ENCODE measurements at regions not wholly inside any gene's neighbourhood (a gene's known extent, or its start where the extent isn't known, plus 50 kb on each side); places are given as distances from the start of the nearest gene placed in this dataset.

GRCh38 chr1:55385402-55386018 lies 170.3 kb upstream of the USP24 start:
- no peak overlapping the region for H3K4me2 ChIP-seq (ENCODE audit: insufficient read depth, insufficient read length, low read length)
- no peak overlapping the region for H3K23ac ChIP-seq (ENCODE audit: insufficient read length, low read depth, low read length)
- H3K23me2 ChIP-seq (ENCODE audit: insufficient read length, low read depth, low read length, poor library complexity, severe bottlenecking): no peaks in the 10 kb centered on the region
- no peaks in the 10 kb centered on the region for H4K20me1 ChIP-seq (ENCODE audit: control insufficient read depth, insufficient read depth, insufficient read length)
- H3K18ac ChIP-seq (ENCODE audit: insufficient read length, low read depth, low read length): no peak overlapping the region
- H3T11ph ChIP-seq (ENCODE audit: low read length): no peak overlapping the region
- H3K9ac ChIP-seq (ENCODE audit: extremely low read depth, insufficient read length, low read length): no peak overlapping the region
- no peak overlapping the region for H4K8ac ChIP-seq (replicated peaks; ENCODE audit: insufficient read length, low read depth, low read length)
- no peak overlapping the region for H2BK20ac ChIP-seq (ENCODE audit: low read depth, low read length, poor library complexity, severe bottlenecking)
- peaks cover 9 to 15% of the 10 kb centered on the region in 2 experiments; a peak in 4 of 5 replicates for H3K9me3 Mint-ChIP-seq
- WGBS (ENCODE audit: extremely low coverage, insufficient read length, low lambda C conversion rate): no CpG with 5 or more reads among the region's 1 CpG
- no peak for DNase-seq
- no peak overlapping the region for H3K56ac ChIP-seq (ENCODE audit: insufficient read length, low read depth, low read length)
- no peaks in the 10 kb centered on the region for H3K9me3 ChIP-seq (ENCODE audit: control insufficient read depth, low read depth, low read length)
- no peak overlapping the region for H2BK120ac ChIP-seq (ENCODE audit: low read depth, low read length, poor library complexity, severe bottlenecking)
- no peak overlapping the region for H3K4me3 Mint-ChIP-seq
- H2BK15ac ChIP-seq (ENCODE audit: low read depth, low read length): no peak overlapping the region
- H3K79me2 ChIP-seq (ENCODE audit: insufficient read depth, low read length): no peaks in the 10 kb centered on the region
- H3K4ac ChIP-seq (ENCODE audit: low read depth, low read length): no peak overlapping the region
- no peak overlapping the region for H4K5ac ChIP-seq (ENCODE audit: insufficient read length, low read depth, low read length)
- H3K27me3 Mint-ChIP-seq (ENCODE audit: low read depth): no peaks in the 10 kb centered on the region; the same call in none of the 2 replicates
- H3K79me1 ChIP-seq (ENCODE audit: insufficient read depth, low read depth, low read length, poor library complexity, severe bottlenecking): no peaks in the 10 kb centered on the region
- no peak overlapping the region for H3K27ac Mint-ChIP-seq
- H3K36me3 Mint-ChIP-seq (ENCODE audit: insufficient read depth in 1 of 3, low read depth in 3 of 3): no peaks in the 10 kb centered on the region; a peak in 3 of 7 replicates
- H2BK5ac ChIP-seq (ENCODE audit: insufficient read length, low read length): no peak overlapping the region
- TF ChIP-seq, protein P1, sequence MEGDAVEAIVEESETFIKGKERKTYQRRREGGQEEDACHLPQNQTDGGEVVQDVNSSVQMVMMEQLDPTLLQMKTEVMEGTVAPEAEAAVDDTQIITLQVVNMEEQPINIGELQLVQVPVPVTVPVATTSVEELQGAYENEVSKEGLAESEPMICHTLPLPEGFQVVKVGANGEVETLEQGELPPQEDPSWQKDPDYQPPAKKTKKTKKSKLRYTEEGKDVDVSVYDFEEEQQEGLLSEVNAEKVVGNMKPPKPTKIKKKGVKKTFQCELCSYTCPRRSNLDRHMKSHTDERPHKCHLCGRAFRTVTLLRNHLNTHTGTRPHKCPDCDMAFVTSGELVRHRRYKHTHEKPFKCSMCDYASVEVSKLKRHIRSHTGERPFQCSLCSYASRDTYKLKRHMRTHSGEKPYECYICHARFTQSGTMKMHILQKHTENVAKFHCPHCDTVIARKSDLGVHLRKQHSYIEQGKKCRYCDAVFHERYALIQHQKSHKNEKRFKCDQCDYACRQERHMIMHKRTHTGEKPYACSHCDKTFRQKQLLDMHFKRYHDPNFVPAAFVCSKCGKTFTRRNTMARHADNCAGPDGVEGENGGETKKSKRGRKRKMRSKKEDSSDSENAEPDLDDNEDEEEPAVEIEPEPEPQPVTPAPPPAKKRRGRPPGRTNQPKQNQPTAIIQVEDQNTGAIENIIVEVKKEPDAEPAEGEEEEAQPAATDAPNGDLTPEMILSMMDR (conservative IDR thresholded peaks at IDR 0.05): no peak
- H4K91ac ChIP-seq (ENCODE audit: insufficient read length, low read depth, low read length): no peak overlapping the region
- H2AK5ac ChIP-seq (ENCODE audit: insufficient read length, low read length): no peak overlapping the region
- H2AFZ ChIP-seq (ENCODE audit: low read length): no peak overlapping the region
- H2BK12ac ChIP-seq (ENCODE audit: insufficient read length, low read depth, low read length): no peak overlapping the region
- no peak overlapping the region for H3K14ac ChIP-seq (ENCODE audit: insufficient read depth, low read length)
- no peak overlapping the region for H3K27ac ChIP-seq (ENCODE audit: insufficient read length, low read depth, low read length)
- no peaks in the 10 kb centered on the region for H3K27me3 ChIP-seq (ENCODE audit: insufficient read depth, low read length)
- no peaks in the 10 kb centered on the region for H3K4me1 ChIP-seq (ENCODE audit: insufficient read depth, low read length)
- no peaks in the 10 kb centered on the region for H3K4me1 Mint-ChIP-seq

Data from H9 (cell line).